NCI-H524 (cell line): ENCODE measurements at regions not wholly inside any gene's neighbourhood (a gene's known extent, or its start where the extent isn't known, plus 50 kb on each side); places are given as distances from the start of the nearest gene placed in this dataset.
"Not testable (repeated sequence)": the region's sequence is repeated elsewhere in the genome, so short reads cannot be mapped to it uniquely, and the experiment has no call there.

Experiments used
- DNase-seq, 2 experiments: peaks; one replicate each; lab custom pipeline; 2025; lab: John Stamatoyannopoulos, UW

DNA sequence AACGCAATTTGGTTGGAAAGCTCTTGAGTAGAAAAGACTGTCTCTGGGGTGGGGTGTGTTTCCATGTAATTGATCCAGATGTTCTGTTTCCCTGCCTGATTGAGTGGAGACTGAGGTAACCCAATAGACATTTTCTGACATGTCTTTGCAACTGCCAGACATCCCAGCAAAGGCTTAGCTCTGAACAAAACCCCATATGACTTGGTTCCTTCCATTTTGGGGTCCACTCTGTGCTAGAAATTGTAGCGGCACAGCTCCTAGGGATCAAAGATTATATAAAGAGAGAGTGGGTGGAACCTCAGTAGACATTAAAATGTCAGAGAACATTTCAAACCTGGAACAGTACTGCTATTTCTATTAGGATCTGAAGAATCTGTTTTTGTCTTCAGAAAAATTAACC is 189.3 kb downstream of the EDN1 start:
- no peak for DNase-seq

DNA sequence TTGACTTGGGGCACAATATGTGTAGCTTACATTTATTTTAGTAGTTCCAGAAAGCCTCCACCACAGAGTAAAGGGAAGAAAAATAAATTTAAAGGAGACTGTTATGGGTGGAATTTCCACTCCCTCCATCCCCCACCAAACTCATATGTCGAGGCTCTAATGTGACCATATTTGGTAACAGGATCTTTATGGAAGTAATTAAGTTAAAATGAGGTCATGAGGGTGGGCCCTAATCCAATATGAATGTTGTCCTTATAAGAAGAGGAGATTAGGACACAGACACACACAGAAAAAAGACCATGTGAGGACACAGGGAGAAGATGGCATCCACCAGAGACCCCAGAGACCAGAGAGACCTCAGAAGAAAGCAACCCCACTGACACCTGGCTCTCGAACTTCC is 189.7 kb downstream of the EDN1 start:
- DNase-seq = peak in 1 of 2 experiments; percentile 30

DNA sequence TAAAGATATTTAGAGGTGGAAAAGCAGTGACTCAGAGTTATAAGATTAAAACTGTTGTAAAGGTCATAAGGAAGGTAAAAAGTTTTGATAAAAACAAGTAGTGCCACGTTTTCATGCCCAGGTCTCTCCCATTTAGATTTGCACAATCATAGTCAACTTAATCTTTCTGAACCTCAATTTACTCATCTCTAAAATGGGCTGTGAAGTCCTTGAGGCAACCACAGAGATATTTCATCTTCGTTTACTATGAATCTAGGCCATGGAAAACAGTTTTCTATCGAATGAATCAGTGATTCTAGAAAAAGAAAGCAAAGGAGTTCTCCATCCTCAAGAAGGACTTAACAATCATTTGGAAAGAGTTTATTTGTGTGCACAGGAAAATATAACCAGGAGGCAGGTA is 190.2 kb downstream of the EDN1 start:
- DNase-seq = no peak

DNA sequence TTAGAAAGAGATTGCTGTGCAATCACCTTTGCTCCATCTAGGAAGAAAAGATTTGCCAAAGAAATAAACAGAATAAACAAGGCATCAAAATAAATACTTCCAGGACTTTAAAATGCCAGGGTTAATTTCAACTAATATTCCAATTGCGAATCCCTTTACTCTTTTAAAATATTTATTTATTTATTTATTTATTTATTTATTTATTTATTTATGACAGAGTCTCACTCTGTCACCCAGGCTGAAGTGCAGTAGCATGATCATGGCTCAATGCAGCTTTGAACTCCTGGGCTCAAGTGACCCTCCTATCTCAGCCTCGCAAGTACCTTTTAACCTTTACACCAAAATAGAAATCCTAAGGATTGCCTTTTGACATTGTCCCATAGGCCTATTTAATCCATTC is 191.1 kb downstream of the EDN1 start:
- no peak for DNase-seq

DNA sequence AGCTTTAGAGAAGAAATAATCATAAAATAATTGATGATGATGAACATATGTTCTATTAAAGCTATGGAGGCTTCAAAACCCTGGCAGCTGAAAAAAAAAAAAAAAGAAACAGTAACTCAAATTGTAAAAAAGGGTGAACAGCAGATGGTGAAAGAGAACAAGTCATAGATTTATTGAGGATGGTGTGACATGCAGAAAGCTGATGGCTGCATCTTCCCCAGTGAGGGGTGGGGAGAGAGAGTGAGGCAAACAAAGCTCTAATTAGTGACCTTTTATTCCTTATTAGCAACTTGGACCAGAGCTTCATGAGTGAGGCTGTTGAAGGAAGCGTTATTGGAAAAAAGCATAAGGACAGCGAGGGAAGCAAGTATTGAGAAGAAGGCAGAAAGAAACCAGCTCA is 191.7 kb downstream of the EDN1 start:
- peak in 1 of 2 experiments; percentile 45 for DNase-seq

DNA sequence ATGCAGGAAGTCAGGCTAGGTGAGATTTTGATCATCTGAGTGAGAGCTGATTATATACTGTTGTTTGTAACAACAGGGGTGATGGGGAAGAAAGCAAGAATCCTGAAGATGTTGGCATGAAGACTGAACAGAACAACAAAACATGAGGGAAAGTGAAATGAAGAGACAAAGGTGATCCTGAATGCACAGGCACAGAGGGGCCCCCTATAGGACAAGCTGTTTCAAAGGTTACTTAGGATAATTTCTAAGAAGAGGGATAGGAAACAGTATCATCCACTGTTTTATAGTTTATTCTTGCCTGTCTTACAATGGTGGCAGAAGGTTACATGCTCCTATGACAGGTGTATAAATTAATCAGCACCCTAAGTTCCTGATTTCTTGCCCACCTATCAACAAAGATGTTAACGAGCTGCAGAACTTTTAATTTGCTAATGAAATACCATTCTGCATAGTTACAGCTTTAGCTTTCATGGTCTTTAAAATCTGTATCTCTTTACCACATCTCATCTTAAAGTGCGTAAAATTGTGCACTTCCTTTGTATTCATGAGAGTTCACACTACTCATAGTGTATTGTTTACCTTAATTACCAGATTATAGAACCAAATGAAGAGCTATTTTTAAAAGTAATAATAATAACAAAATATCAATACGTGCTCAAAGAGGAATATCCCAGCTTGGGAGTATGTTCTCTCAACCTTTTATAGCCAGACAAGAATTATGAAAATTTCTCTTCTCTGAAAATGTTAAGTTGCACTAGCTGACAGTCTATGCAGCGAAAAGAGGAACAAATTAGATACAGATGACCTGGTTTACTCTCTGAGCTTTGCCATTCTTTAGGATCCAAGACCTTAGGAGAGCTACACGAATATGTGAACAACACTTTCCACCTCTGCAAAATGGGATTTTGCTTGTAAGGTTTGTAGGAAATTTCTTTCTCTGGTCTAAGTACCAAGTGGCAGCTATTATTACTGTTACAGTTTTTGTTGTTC is 192.5 kb downstream of the EDN1 start:
- peak in 1 of 2 experiments; percentile 13 for DNase-seq

DNA sequence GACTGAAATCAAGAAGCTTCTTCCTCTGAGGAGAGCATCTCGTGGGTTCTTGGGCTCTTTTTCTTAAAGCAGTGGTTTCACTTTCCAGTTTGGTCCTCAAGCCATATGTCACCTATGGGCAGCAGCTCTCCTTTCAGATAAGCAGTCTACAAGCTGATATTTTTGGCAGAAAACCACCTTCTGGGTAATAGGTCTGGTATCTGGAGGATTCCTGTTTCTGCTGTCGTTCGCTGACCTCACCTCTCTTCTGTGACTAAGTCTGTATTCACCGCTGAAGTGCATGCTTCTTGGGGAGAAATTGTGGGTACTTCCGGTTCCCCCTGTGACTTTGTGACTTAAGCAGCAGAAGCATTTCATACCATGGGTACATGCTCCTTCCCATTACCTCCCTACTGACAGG is 193.6 kb downstream of the EDN1 start:
- peak in 1 of 2 experiments; percentile 64 for DNase-seq

DNA sequence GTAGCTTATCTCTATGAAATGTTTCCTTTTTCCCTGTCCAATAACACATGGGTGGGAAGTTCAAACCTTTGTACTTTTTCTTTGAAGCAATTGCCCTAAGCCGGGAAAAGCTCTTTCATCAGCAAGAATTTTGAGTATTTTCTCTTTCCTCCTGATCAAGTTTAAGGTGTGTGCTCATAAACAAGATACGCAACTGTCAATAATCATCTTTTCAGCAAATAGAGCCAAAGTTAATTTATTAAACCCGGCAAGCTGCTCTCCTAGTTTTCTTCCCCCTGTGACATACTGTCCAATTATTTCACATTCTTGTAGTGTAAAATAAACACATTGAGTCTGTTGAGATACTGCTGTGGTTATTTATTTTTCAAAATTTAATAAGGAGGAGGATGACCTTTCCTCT is 194.4 kb downstream of the EDN1 start:
- no peak for DNase-seq

DNA sequence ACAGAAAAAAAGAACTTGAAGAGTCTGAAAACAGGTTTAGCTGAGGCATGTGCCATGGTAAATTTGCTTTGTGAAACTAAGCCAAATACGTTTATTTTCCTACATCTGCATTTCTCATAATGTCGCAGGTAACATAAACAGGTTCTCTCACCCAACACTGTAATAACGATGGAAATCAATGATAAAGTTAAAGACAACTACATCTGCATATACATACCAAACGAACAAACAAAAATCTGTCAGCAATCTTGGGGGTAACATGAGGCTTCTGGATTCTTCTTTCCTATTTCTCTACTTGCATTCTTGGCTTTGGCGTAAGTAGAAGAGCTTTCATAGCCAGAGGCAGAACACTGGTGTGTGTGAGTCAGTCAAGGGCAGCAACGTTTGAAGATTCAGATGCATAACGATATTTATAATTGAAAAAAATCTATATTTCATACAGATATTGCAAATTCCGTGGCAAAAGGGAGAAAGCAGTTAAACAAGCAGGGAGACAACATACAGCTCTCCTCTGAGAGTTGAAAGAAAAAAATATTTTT is 195.1 kb downstream of the EDN1 start:
- DNase-seq = no peak

DNA sequence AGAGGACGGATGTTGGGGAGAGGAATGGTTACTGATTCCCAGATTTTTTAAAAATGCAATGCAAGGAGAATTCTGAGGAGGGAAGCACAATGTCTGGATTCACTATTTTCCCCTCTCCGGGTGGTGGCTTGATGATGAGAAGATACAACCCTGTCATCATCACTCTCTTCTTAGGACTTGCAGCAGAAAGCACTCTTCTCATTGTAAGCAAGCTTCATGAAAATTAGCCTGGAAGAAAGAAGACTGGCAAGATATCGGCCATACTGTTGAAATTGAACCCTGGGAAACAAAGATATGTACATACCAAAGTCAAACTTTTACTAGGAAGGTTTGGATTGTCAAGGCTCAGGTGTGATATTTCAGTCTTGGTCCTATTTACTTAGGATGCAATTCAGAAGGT is 195.7 kb downstream of the EDN1 start:
- no peak for DNase-seq

DNA sequence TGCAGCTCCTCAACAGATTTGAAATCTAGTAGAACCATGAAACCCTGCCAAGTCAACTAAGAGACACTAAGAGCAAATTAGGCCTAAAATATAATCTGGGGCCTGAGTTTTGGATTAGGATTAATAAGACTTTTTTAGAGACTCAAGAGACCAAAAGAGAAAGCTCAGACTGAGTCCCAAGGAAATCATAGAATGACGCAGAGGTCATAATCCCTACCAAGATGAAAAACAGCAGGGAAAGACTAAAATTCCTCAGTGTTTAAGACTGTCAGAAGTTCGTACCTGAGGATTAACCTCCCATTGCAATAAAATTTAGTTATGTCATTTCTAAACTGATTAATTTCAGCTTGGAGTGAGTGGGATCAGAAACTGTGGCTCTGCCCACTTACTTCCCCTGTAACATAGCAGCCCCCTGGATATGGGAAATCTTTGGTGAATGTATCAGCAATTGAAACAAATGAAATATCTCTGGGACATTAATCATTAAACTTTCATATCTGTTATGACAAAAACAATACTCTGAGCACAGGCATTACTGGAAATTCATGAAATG is 200.3 kb downstream of the EDN1 start:
- DNase-seq = no peak

DNA sequence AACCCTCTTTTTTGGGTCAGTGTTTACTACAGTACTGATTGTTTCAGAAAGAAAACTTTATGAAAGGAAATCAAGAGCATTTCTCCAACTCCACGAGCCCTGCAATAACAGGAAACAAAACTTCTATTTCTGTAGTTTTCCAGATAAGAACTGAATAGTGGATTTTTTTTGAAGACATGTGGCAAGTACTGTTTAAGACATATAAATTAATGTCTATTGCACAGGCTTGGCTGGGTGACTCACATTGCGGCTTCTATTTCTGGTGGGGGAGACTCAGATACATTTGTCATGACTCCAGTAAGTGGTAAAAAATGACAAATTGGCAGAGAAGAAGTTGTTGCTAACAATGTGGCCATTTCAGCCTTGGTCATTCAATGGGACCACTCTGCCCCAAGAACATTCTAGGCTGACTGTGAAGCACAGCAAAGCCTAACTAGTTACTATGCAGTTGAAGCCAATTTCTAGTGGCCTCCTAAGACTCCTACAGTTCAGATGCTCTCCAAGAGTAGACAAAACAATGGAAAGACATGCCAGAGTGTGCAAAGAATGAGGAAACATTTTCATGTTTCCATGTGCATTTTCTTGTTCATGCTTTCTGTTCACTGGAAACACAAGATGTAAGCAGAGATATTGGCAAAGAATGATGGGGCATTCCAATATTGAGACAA is 200.9 kb downstream of the EDN1 start:
- DNase-seq = no peak

DNA sequence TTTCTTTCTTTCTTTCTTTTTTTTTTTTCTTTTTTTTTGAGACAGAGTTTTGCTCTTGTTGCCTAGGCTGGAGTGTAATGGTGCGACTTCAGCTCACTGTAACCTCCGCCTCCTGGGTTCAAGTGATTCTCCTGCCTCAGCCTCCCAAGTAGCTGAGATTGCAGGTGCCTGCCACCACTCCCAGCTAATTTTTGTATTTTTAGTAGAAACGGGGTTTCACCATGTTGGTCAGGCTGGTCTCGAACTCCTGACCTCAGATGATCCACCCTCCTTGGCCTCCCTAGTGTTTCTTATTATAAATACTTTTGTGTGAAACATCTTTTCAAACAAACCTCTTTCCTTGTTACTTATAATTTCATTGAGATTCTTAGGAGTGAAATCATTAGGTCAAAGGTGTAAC is 202.8 kb downstream of the EDN1 start:
- not testable (repeated sequence) for DNase-seq

DNA sequence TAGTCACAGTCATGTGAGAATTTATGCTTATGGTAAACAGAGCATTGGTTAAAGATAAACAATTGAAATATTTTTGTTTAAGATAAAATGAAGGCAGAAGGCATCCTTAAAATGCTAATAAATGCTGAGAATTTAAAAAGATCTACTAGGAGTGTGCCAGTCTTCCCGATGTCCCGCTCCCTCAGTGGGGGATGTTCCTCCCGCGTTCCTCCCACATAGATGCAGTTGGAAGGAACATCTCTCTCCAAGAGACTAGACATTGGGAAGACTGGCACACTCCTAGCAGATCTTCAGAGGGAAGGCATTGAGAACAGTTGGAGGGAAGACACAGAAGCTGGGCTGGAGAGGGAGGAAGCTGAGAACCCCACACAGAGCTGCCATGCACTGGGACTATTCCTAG is 203.3 kb downstream of the EDN1 start:
- no peak for DNase-seq

DNA sequence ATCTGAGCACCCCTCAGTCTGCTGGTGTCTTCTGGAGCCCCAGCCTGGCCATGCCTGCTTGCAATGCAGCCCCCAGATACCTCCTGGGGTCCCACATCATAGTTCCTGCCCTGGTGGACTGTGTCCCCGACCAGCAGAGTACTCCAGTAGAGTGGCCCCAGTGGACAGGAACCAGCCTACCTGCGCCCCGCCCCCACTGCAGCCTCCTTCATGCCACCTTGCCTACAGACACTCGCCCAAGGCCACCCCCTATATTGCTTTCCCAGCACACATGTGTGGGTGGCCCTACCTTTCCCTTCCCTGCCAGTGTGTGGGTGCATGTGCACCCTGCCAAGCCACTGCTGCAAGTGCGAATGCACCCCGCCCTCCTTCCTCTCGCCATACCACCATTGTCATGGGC is 204.0 kb downstream of the EDN1 start:
- no peak for DNase-seq

DNA sequence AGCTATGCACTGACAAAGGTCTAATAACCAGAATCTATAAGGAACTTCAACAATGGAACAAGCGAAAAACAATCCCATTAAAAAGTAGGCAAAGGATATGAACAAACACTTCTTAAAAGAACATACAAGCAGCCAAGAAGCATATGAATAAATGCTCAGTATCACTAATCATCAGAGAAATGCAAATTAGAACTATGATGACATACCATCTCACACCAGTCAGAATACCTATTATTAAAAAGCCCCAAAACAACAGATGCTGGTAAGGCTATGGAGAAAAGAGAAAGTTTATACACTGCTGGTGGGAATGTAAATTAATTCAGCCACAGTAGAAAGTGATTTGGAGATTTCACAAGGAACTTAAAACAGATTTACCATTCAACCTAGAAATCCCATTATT is 211.8 kb downstream of the EDN1 start:
- no peak for DNase-seq

DNA sequence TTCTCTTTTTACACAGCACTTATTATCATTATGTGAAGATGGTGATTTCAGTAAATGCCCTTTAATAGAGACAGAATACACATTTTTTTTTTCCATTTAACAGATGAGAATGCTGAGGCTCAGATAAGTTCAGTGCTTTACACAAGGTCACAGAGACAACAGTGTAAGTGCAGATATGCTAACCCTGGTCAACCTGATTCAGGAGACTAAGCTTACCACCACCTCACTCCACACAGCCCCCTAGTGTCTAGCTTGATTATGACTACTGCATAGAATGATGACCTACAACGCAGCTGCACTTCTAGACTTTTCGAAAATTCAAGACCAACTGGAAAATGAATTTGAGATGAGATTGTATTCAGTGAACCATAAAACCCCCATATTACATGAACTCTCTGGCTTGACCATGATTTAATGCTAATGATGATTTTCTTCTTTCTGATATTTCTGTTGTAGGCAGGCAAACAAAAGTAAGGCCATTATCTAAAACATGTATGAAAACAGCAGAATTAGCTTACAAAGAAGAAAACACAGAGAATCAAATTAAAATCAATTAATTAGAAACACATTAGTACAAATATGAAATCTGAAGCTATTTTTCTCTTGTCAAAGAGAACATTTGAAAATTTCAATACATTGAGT is 212.1 kb upstream of the PHACTR1 start:
- peak in 1 of 2 experiments; percentile 20 for DNase-seq

DNA sequence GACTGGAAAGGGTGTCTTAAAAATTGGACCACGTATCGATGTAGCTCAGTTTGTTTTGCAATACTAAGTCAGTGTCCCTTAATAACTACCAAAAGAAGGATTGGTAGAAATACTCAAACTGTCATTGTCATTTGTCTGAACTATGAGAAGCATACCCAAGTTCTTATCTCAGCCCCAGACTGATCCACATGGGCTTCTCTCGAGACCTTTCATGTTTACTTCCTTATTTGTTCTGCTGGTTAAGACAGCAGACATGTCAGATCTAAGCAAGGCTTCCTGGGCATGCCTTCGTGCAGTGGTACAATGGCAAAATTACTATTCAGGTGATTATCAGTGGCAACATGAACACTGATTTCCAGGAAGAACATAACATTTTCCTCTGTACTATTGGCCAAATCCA is 211.1 kb upstream of the PHACTR1 start:
- no peak for DNase-seq

DNA sequence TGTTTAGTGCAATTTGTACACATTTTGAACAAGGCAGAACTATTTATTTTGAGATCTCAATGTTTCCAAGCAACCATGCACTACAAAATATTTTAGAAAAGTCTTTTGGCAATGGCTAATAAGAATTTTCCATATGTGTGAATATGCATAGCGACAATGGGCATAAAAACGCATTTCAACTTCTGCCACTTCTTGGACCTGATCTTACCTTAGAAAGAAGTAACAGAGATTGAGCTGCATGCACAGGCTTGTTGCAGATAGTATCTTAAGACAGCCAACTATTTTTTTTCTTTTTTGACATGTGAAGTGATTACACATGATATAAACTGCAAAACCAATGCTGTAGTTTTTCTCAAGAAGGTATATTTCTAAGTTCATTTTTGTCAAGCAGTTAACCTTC is 210.4 kb upstream of the PHACTR1 start:
- no peak for DNase-seq

DNA sequence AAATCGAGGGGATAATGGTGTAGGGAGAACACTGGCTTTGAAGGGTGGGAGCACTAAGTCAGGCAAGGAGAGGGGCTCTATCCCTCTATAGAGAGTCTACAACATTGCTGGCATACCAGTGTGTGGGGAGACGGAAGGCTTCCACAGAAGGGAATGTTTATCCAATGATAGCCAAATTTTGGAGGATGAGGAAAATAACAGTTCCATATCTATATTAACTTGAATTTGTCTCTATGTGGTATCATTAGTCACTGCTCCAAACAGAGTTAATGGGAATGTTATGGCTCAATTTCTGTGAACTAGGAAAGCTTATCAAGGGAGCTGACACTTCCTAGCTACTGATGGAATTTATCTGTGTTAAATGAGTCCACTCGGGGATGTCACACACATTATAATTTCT is 208.9 kb upstream of the PHACTR1 start:
- DNase-seq = no peak

DNA sequence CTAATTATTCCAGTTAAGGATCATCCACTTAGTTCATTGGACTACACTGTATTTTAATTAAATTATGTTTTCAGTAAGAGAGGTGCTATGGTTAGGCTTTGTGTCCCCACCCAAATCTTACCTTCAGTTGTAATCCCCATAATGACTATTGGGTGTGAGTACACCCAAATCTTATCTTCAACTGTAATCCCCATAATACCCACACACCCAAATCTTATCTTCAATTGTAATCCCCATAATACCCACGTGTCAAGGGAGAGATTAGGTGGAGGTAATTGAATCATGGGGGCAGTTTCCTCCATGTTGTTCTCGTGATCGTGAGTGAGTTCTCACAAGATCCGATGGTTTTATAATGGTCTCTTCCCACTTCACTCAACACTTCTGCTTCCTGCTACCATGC is 208.0 kb upstream of the PHACTR1 start:
- no peak for DNase-seq

DNA sequence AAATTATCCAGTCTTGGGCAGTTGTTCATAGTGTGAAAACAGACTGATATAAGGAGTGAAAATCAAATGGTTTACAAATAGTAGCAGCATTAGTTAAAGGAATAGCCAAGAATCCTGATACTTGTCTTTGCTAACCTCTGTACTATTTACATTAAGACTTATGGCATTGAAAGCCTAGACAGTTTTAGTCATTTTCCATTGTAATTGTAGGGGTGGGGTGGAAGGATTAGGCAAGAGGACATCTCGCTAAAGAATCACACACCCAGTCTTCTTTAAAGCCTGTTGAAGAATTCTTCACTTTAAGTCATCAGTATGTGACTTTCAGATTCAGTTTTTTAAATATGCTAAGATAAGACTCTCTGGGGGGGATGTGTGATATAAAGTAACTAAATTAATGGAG is 207.5 kb upstream of the PHACTR1 start:
- no peak for DNase-seq
